Prostate gland (tissue), 2 donors: ENCODE measurements at regions not wholly inside any gene's neighbourhood (a gene's known extent, or its start where the extent isn't known, plus 50 kb on each side); places are given as distances from the start of the nearest gene placed in this dataset.
"Not testable (repeated sequence)": the region's sequence is repeated elsewhere in the genome, so short reads cannot be mapped to it uniquely, and the experiment has no call there.

Experiments
- DNase-seq: peaks from one replicate; pipeline ENCODE4 v3.0.0-alpha.2; 2019; ENCODE audit warnings: low spot score
- H3K27ac ChIP-seq, 2 donors: fragments of 200-600 bp; sonication (generic); 2 replicates each; pipeline ENCODE4 v1.5.1; 2017 to 2019
- H3K27me3 ChIP-seq: fragments of 200-600 bp; sonication (generic); replicated peaks from 2 replicates; pipeline ENCODE4 v1.5.1; 2019; ENCODE audit not compliant: insufficient read depth
- H3K36me3 ChIP-seq, 2 donors: fragments of 200-600 bp; sonication (generic); 1 replicate in 1 of 2; 2 replicates in 1 of 2; pipeline versions ENCODE4 v1.5.1 to v1.8.1; 2017 to 2019
- H3K4me1 ChIP-seq: fragments of 200-600 bp; sonication (generic); replicated peaks from 2 replicates; pipeline ENCODE4 v1.5.1; 2019
- H3K4me3 ChIP-seq, 2 donors: fragments of 200-600 bp; sonication (generic); 2 replicates each; pipeline ENCODE4 v1.5.1; 2017 to 2019
- H3K9me3 ChIP-seq: fragments of 200-600 bp; sonication (generic); 2 replicates; pipeline ENCODE4 v1.5.1; 2017
- CTCF ChIP-seq, 4 experiments: fragments of 200-600 bp in 2 of 4; fragments of 450-650 bp in 2 of 4; sonication (generic) in 2 of 4; IDR thresholded peaks; 1 replicate in 3 of 4; 2 replicates in 1 of 4; pipeline ENCODE4 v1.5.1; 2016 to 2019; ENCODE audit warnings: antibody characterized with exemption in 4 of 4, mild to moderate bottlenecking in 2 of 4, moderate library complexity in 2 of 4
- POLR2A ChIP-seq: fragments of 450-650 bp; IDR thresholded peaks from one replicate; pipeline ENCODE4 v1.6.1; 2016; ENCODE audit warnings: antibody characterized with exemption, mild to moderate bottlenecking
- POLR2AphosphoS5 ChIP-seq: sonication (generic); formaldehyde crosslinking; IDR thresholded peaks from one replicate; pipeline ENCODE4 v1.6.1; 2017; ENCODE audit warnings: antibody characterized with exemption
- WGBS: methylation state at CpG from one replicate; pipeline ENCODE4 v1.1.5; 2018; 5-methylcytosine and 5-hydroxymethylcytosine counted together
- intact Hi-C: fragments of 100-400 bp; cut with DNase I; formaldehyde crosslinking; loops from one replicate; pipeline ENCODE4 v1.14.2; 2022

GRCh38 chr5:172509405-172509781 lies 55.1 kb upstream of the SH3PXD2B start:
- Histone ChIP-seq H3K27ac (no peak overlapping the region), H3K9me3 (no peaks in the 10 kb centered on the region), H3K4me1 (no peaks in the 10 kb centered on the region), H3K36me3 (no peaks in the 10 kb centered on the region), H3K4me3 (no peak overlapping the region), H3K27me3 (no peaks in the 10 kb centered on the region)
- no peak for DNase-seq
- intact Hi-C loops = no loop called here
- 59% methylated on average over 8 of the region's 8 CpGs for WGBS
- no peak for TF ChIP-seq POLR2AphosphoS5
- TF ChIP-seq CTCF (IDR thresholded peaks at IDR 0.05) = no peak
- no peak for TF ChIP-seq POLR2A

GRCh38 chr5:172508471-172509404 lies 54.4 kb upstream of the SH3PXD2B start:
- H3K4me3 ChIP-seq = no peak overlapping the region
- H3K9me3 ChIP-seq = no peaks in the 10 kb centered on the region
- no peaks in the 10 kb centered on the region for H3K27me3 ChIP-seq
- H3K27ac ChIP-seq = no peak overlapping the region
- no peaks in the 10 kb centered on the region for H3K4me1 ChIP-seq
- intact Hi-C loops = no loop called here
- H3K36me3 ChIP-seq = no peaks in the 10 kb centered on the region
- DNase-seq = no peak
- 75% methylated on average over 12 of the region's 12 CpGs for WGBS
- TF ChIP-seq CTCF (IDR thresholded peaks at IDR 0.05) (no peak), POLR2AphosphoS5 (no peak), POLR2A (no peak)

GRCh38 chr5:172507485-172507884 lies 53.2 kb upstream of the SH3PXD2B start:
- H3K27ac ChIP-seq, H3K36me3 ChIP-seq, H3K27me3 ChIP-seq, H3K4me1 ChIP-seq, DNase-seq, H3K9me3 ChIP-seq, H3K4me3 ChIP-seq, intact Hi-C loops: not testable (repeated sequence)
- WGBS = 91% methylated on average over 8 of the region's 8 CpGs

GRCh38 chr5:172506921-172507320 lies 52.6 kb upstream of the SH3PXD2B start:
- TF ChIP-seq POLR2A = no peak
- TF ChIP-seq CTCF (IDR thresholded peaks at IDR 0.05) = no peak
- TF ChIP-seq POLR2AphosphoS5 = no peak
- no peak for DNase-seq
- Histone ChIP-seq H3K27ac (no peak overlapping the region), H3K36me3 (no peaks in the 10 kb centered on the region), H3K9me3 (no peaks in the 10 kb centered on the region), H3K27me3 (no peaks in the 10 kb centered on the region), H3K4me3 (no peak overlapping the region), H3K4me1 (no peaks in the 10 kb centered on the region)
- WGBS = 95% methylated on average over 2 of the region's 2 CpGs
- intact Hi-C loops = no loop called here

GRCh38 chr5:172506251-172506650 lies 51.9 kb upstream of the SH3PXD2B start:
- Histone ChIP-seq H3K27ac (no peak overlapping the region), H3K27me3 (no peaks in the 10 kb centered on the region), H3K4me3 (no peak overlapping the region), H3K4me1 (no peaks in the 10 kb centered on the region), H3K36me3 (no peaks in the 10 kb centered on the region), H3K9me3 (no peaks in the 10 kb centered on the region)
- 53% methylated on average over 7 of the region's 7 CpGs for WGBS
- TF ChIP-seq POLR2AphosphoS5 (no peak), CTCF (IDR thresholded peaks at IDR 0.05) (no peak), POLR2A (no peak)
- DNase-seq = no peak
- intact Hi-C loops = no loop called here
